HEK293 (cell line): ENCODE measurements at regions not wholly inside any gene's neighbourhood (a gene's known extent, or its start where the extent isn't known, plus 50 kb on each side); places are given as distances from the start of the nearest gene placed in this dataset.

Experiments
- CTCF ChIA-PET: fragments of 350-600 bp; formaldehyde crosslinking; extraction: SDS; loops from one replicate; lab custom pipeline; 2021; ENCODE audit warnings: antibody characterized with exemption; lab: Yijun Ruan, JAX
- POLR2A ChIA-PET: fragments of 300-600 bp; formaldehyde crosslinking; extraction: SDS; loops from one replicate; lab custom pipeline; 2020; ENCODE audit warnings: antibody characterized with exemption, inconsistent platforms; lab: Yijun Ruan, JAX
- H3K27ac ChIP-seq: fragments of 200-500 bp; sonication (Bioruptor generic); 2 replicates; pipeline ENCODE4 v1.5.1; 2014; ENCODE audit warnings: low read depth, low read length, control low read depth, inconsistent platforms; ENCODE audit errors: extremely low read depth
- H3K36me3 ChIP-seq, 2 experiments: fragments of 200-500 bp in 1 of 2; sonication (Bioruptor generic) in 1 of 2; 1 replicate in 1 of 2; 2 replicates in 1 of 2; pipeline ENCODE4 v1.5.1; 2014 to 2017; ENCODE audit warnings: inconsistent platforms in 2 of 2, low read length in 2 of 2; ENCODE audit not compliant: control insufficient read depth in 2 of 2, insufficient read depth in 1 of 2
- H3K4me1 ChIP-seq: fragments of 200-500 bp; sonication (Bioruptor generic); 2 replicates; pipeline ENCODE4 v1.5.1; 2014; ENCODE audit warnings: mild to moderate bottlenecking, low read length, inconsistent platforms; ENCODE audit not compliant: control insufficient read depth, insufficient read depth
- H3K4me3 ChIP-seq: 2 replicates; pipeline ENCODE4 v1.5.1; 2011; ENCODE audit warnings: low read depth, mild to moderate bottlenecking, control low read depth, low read length, moderate library complexity
- H3K9me3 ChIP-seq: fragments of 200-500 bp; sonication (Bioruptor generic); 2 replicates; pipeline ENCODE4 v1.5.1; 2014; ENCODE audit warnings: low read depth, low read length, inconsistent platforms; ENCODE audit not compliant: control insufficient read depth, insufficient read depth
- MYNN ChIP-seq: fragments of 450-650 bp; formaldehyde crosslinking; IDR thresholded peaks from 2 replicates; pipeline ENCODE4 v1.5.1; 2016; ENCODE audit warnings: missing biosample characterization, missing genetic modification characterization, borderline replicate concordance
- ZNF138 ChIP-seq: fragments of 450-650 bp; formaldehyde crosslinking; IDR thresholded peaks from 2 replicates; pipeline ENCODE4 v1.5.1; 2016; ENCODE audit warnings: missing biosample characterization, missing genetic modification characterization, borderline replicate concordance
- ZNF184 ChIP-seq: fragments of 450-650 bp; IDR thresholded peaks from 2 replicates; pipeline ENCODE4 v1.5.1; 2018; ENCODE audit warnings: missing biosample characterization, mild to moderate bottlenecking, missing genetic modification characterization
- ZNF202 ChIP-seq: fragments of 450-650 bp; formaldehyde crosslinking; IDR thresholded peaks from 2 replicates; pipeline ENCODE4 v1.5.1; 2016; ENCODE audit warnings: missing biosample characterization, missing genetic modification characterization, borderline replicate concordance
- ZNF221 ChIP-seq: fragments of 450-650 bp; formaldehyde crosslinking; IDR thresholded peaks from 2 replicates; pipeline ENCODE4 v1.5.1; 2017; ENCODE audit warnings: missing biosample characterization, missing genetic modification characterization, borderline replicate concordance
- ZNF366 ChIP-seq: fragments of 450-650 bp; formaldehyde crosslinking; conservative IDR thresholded peaks from 2 replicates; pipeline ENCODE4 v1.5.1; 2016; ENCODE audit warnings: missing biosample characterization, missing genetic modification characterization
- ZNF37A ChIP-seq: fragments of 450-650 bp; IDR thresholded peaks from 2 replicates; pipeline ENCODE4 v1.5.1; 2018; ENCODE audit warnings: missing biosample characterization, missing genetic modification characterization
- ZNF488 ChIP-seq: fragments of 450-650 bp; formaldehyde crosslinking; IDR thresholded peaks from 2 replicates; pipeline ENCODE4 v1.5.1; 2016; ENCODE audit warnings: missing biosample characterization, missing genetic modification characterization
- ZNF623 ChIP-seq: fragments of 450-650 bp; formaldehyde crosslinking; IDR thresholded peaks from 2 replicates; pipeline ENCODE4 v1.5.1; 2016; ENCODE audit warnings: missing biosample characterization, missing genetic modification characterization
- ZNF658 ChIP-seq: fragments of 450-650 bp; formaldehyde crosslinking; IDR thresholded peaks from 2 replicates; pipeline ENCODE4; 2016; ENCODE audit warnings: missing biosample characterization, missing genetic modification characterization
- ZNF76 ChIP-seq: fragments of 450-650 bp; formaldehyde crosslinking; IDR thresholded peaks from 2 replicates; pipeline ENCODE4; 2016; ENCODE audit warnings: low read depth, missing biosample characterization, missing genetic modification characterization, borderline replicate concordance
- ZSCAN23 ChIP-seq: fragments of 450-650 bp; formaldehyde crosslinking; IDR thresholded peaks from 2 replicates; pipeline ENCODE4 v1.5.1; 2016; ENCODE audit warnings: missing biosample characterization, missing genetic modification characterization
- ZSCAN30 ChIP-seq: fragments of 450-650 bp; IDR thresholded peaks from 2 replicates; pipeline ENCODE4 v1.5.1; 2018; ENCODE audit warnings: missing biosample characterization, mild to moderate bottlenecking, missing genetic modification characterization, moderate library complexity
- TF ChIP-seq, protein P1 (sequence below): fragments of 450-650 bp; formaldehyde crosslinking; IDR thresholded peaks from 2 replicates; pipeline ENCODE4; 2016; ENCODE audit warnings: missing biosample characterization, missing genetic modification characterization
- TF ChIP-seq, protein P2 (sequence below): fragments of 450-650 bp; formaldehyde crosslinking; IDR thresholded peaks from 2 replicates; pipeline ENCODE4 v1.5.1; 2016; ENCODE audit warnings: missing biosample characterization, missing genetic modification characterization, borderline replicate concordance
- TF ChIP-seq, protein P3 (sequence below): fragments of 450-650 bp; formaldehyde crosslinking; IDR thresholded peaks from 2 replicates; pipeline ENCODE4 v1.5.1; 2017; ENCODE audit warnings: missing biosample characterization, missing genetic modification characterization

GRCh38 chr1:29657816-29658215 is 421.5 kb downstream of the PTPRU start:
- ChIA-PET CTCF (no interaction called here), POLR2A (no interaction called here)
- Histone ChIP-seq H3K4me3 (no peak overlapping the region), H3K4me1 (no peaks in the 10 kb centered on the region), H3K9me3 (no peaks in the 10 kb centered on the region), H3K27ac (no peak overlapping the region), H3K36me3 (no peaks in the 10 kb centered on the region)
- TF ChIP-seq ZNF202 (tag by site-specific recombination) (no peak), ZSCAN30 (no peak), ZNF37A (tag by site-specific recombination) (no peak), MYNN (no peak), ZSCAN23 (tag by site-specific recombination) (no peak), ZNF138 (no peak), ZNF658 (tag by site-specific recombination) (no peak), ZNF76 (tag by site-specific recombination) (no peak), ZNF623 (tag by site-specific recombination) (no peak), ZNF488 (no peak), ZNF366 (tag by site-specific recombination) (no peak), ZNF184 (tag by site-specific recombination) (no peak), ZNF221 (tag by site-specific recombination) (no peak)
- TF ChIP-seq, protein P1, sequence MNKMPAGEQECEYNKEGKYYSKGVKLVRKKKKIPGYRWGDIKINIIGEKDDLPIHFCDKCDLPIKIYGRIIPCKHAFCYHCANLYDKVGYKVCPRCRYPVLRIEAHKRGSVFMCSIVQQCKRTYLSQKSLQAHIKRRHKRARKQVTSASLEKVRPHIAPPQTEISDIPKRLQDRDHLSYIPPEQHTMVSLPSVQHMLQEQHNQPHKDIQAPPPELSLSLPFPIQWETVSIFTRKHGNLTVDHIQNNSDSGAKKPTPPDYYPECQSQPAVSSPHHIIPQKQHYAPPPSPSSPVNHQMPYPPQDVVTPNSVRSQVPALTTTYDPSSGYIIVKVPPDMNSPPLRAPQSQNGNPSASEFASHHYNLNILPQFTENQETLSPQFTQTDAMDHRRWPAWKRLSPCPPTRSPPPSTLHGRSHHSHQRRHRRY: no peak
- TF ChIP-seq, protein P2, sequence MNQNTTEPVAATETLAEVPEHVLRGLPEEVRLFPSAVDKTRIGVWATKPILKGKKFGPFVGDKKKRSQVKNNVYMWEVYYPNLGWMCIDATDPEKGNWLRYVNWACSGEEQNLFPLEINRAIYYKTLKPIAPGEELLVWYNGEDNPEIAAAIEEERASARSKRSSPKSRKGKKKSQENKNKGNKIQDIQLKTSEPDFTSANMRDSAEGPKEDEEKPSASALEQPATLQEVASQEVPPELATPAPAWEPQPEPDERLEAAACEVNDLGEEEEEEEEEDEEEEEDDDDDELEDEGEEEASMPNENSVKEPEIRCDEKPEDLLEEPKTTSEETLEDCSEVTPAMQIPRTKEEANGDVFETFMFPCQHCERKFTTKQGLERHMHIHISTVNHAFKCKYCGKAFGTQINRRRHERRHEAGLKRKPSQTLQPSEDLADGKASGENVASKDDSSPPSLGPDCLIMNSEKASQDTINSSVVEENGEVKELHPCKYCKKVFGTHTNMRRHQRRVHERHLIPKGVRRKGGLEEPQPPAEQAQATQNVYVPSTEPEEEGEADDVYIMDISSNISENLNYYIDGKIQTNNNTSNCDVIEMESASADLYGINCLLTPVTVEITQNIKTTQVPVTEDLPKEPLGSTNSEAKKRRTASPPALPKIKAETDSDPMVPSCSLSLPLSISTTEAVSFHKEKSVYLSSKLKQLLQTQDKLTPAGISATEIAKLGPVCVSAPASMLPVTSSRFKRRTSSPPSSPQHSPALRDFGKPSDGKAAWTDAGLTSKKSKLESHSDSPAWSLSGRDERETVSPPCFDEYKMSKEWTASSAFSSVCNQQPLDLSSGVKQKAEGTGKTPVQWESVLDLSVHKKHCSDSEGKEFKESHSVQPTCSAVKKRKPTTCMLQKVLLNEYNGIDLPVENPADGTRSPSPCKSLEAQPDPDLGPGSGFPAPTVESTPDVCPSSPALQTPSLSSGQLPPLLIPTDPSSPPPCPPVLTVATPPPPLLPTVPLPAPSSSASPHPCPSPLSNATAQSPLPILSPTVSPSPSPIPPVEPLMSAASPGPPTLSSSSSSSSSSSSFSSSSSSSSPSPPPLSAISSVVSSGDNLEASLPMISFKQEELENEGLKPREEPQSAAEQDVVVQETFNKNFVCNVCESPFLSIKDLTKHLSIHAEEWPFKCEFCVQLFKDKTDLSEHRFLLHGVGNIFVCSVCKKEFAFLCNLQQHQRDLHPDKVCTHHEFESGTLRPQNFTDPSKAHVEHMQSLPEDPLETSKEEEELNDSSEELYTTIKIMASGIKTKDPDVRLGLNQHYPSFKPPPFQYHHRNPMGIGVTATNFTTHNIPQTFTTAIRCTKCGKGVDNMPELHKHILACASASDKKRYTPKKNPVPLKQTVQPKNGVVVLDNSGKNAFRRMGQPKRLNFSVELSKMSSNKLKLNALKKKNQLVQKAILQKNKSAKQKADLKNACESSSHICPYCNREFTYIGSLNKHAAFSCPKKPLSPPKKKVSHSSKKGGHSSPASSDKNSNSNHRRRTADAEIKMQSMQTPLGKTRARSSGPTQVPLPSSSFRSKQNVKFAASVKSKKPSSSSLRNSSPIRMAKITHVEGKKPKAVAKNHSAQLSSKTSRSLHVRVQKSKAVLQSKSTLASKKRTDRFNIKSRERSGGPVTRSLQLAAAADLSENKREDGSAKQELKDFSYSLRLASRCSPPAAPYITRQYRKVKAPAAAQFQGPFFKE (tag by site-specific recombination): no peak
- TF ChIP-seq, protein P3, sequence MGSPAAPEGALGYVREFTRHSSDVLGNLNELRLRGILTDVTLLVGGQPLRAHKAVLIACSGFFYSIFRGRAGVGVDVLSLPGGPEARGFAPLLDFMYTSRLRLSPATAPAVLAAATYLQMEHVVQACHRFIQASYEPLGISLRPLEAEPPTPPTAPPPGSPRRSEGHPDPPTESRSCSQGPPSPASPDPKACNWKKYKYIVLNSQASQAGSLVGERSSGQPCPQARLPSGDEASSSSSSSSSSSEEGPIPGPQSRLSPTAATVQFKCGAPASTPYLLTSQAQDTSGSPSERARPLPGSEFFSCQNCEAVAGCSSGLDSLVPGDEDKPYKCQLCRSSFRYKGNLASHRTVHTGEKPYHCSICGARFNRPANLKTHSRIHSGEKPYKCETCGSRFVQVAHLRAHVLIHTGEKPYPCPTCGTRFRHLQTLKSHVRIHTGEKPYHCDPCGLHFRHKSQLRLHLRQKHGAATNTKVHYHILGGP (tag by site-specific recombination): no peak
